SU-DHL-6 (cell line): ENCODE measurements at regions not wholly inside any gene's neighbourhood (a gene's known extent, or its start where the extent isn't known, plus 50 kb on each side); places are given as distances from the start of the nearest gene placed in this dataset.

Experiments
- H2AFZ ChIP-seq: fragments of 200-600 bp; sonication (generic); 2 replicates; pipeline ENCODE4 v1.6.1; 2014; ENCODE audit warnings: low read depth, mild to moderate bottlenecking, moderate library complexity, mixed read lengths, antibody characterized with exemption, low read length; ENCODE audit not compliant: severe bottlenecking
- H3F3A ChIP-seq: fragments of 200-600 bp; shearing (Covaris generic); 2 replicates; pipeline ENCODE4 v1.6.0; 2016; ENCODE audit warnings: antibody characterized with exemption, mild to moderate bottlenecking; ENCODE audit not compliant: insufficient read depth
- H3K27ac ChIP-seq: fragments of 200-600 bp; sonication (generic); 2 replicates; pipeline ENCODE4 v1.5.1; 2016; ENCODE audit warnings: low read depth, mild to moderate bottlenecking, low read length, moderate library complexity, mixed read lengths
- H3K27me3 ChIP-seq: fragments of 200-600 bp; sonication (generic), shearing (Covaris generic); 2 replicates; pipeline ENCODE4 v1.6.0; 2014; ENCODE audit warnings: mild to moderate bottlenecking, low read length
- H3K36me3 ChIP-seq: fragments of 200-600 bp; sonication (generic); 2 replicates; pipeline ENCODE4 v1.6.1; 2014; ENCODE audit warnings: mild to moderate bottlenecking, low read length, mixed read lengths
- H3K4me2 ChIP-seq: fragments of 300-600, 200-600 bp; shearing (Covaris generic), sonication (generic); 2 replicates; pipeline ENCODE4 v1.6.0; 2014; ENCODE audit warnings: low read length, low read depth, mild to moderate bottlenecking; ENCODE audit not compliant: poor library complexity, severe bottlenecking
- H3K4me3 ChIP-seq: fragments of 200-600 bp; sonication (generic); 2 replicates; pipeline ENCODE4 v1.5.1; 2014; ENCODE audit warnings: antibody characterized with exemption, low read length, mild to moderate bottlenecking, mixed read lengths; ENCODE audit not compliant: insufficient read depth, poor library complexity, severe bottlenecking
- H3K79me2 ChIP-seq: fragments of 200-600 bp; sonication (generic); 2 replicates; pipeline ENCODE4 v1.6.1; 2014; ENCODE audit warnings: mild to moderate bottlenecking, low read length, moderate library complexity; ENCODE audit not compliant: insufficient read depth
- H3K9ac ChIP-seq: fragments of 200-600 bp; sonication (generic); 2 replicates; pipeline ENCODE4 v1.7.0; 2014; ENCODE audit warnings: mild to moderate bottlenecking, low read length
- H3K9me2 ChIP-seq: fragments of 200-600 bp; sonication (generic); replicated peaks from 2 replicates; pipeline ENCODE4 v1.6.1; 2014; ENCODE audit warnings: low read length; ENCODE audit not compliant: insufficient read depth
- H3K9me3 ChIP-seq: fragments of 200-600 bp; sonication (generic); 2 replicates; pipeline ENCODE4 v1.6.1; 2014; ENCODE audit warnings: low read length, mixed read lengths; ENCODE audit not compliant: insufficient read depth
- H4K20me1 ChIP-seq: fragments of 200-600 bp; sonication (generic); 2 replicates; pipeline ENCODE4 v1.6.1; 2014; ENCODE audit warnings: low read depth, mild to moderate bottlenecking, antibody characterized with exemption, low read length, moderate library complexity, mixed read lengths
- CTCF ChIP-seq: fragments of 200-600 bp; sonication (generic); IDR thresholded peaks from one replicate; pipeline ENCODE4 v1.5.1; 2017; ENCODE audit warnings: antibody characterized with exemption, mild to moderate bottlenecking, low read length, moderate library complexity; ENCODE audit not compliant: insufficient read depth, poor library complexity, severe bottlenecking
- EZH2phosphoT487 ChIP-seq: fragments of 200-600 bp; sonication (generic), shearing (Covaris generic); conservative IDR thresholded peaks from 2 replicates; pipeline ENCODE4 v1.6.1; 2018; ENCODE audit warnings: mild to moderate bottlenecking, antibody characterized with exemption, low read length, moderate library complexity, mixed read lengths

GRCh38 chr11:80944758-80945157, 1503.9 kb upstream of the TENM4 start:
- no peaks in the 10 kb centered on the region for H3K79me2 ChIP-seq
- no peak overlapping the region for H3K4me3 ChIP-seq
- H3K36me3 ChIP-seq: no peaks in the 10 kb centered on the region
- no peaks in the 10 kb centered on the region for H3K27me3 ChIP-seq
- no peaks in the 10 kb centered on the region for H3K9me3 ChIP-seq
- no peak overlapping the region for H3K4me2 ChIP-seq
- no peaks in the 10 kb centered on the region for H3K9me2 ChIP-seq
- H2AFZ ChIP-seq: no peak overlapping the region
- no peaks in the 10 kb centered on the region for H3F3A ChIP-seq
- no peak overlapping the region for H3K9ac ChIP-seq
- no peaks in the 10 kb centered on the region for H4K20me1 ChIP-seq
- TF ChIP-seq EZH2phosphoT487: no peak
- no peak for TF ChIP-seq CTCF
- no peak overlapping the region for H3K27ac ChIP-seq

DNA sequence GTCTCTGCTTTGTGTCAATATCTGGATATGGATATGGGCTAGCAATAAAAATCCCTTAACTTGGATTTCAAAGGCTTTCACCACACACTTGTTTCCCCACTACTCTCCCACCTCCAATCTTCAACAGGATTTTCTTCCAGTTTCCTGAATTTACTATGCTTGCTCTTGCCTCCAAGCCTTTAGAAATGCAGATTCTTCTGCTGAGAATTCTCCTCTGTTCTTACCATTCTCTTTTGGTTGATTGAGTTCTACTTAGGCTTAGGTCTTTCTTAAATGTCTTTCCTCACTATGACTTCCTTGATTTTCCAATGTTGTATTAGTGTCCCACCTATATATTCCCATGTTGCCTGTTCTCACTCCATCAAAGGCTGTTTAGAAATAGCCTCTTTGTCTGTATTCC, 1502.4 kb upstream of the TENM4 start:
- H3F3A ChIP-seq: no peaks in the 10 kb centered on the region
- H3K36me3 ChIP-seq: no peaks in the 10 kb centered on the region
- H3K27me3 ChIP-seq: no peaks in the 10 kb centered on the region
- no peaks in the 10 kb centered on the region for H3K9me3 ChIP-seq
- no peak for TF ChIP-seq EZH2phosphoT487
- TF ChIP-seq CTCF: no peak
- no peak overlapping the region for H3K9ac ChIP-seq
- H3K27ac ChIP-seq: no peak overlapping the region
- no peaks in the 10 kb centered on the region for H4K20me1 ChIP-seq
- no peaks in the 10 kb centered on the region for H3K79me2 ChIP-seq
- H3K9me2 ChIP-seq: no peaks in the 10 kb centered on the region
- H3K4me2 ChIP-seq: no peak overlapping the region
- H3K4me3 ChIP-seq: no peak overlapping the region
- no peak overlapping the region for H2AFZ ChIP-seq

DNA sequence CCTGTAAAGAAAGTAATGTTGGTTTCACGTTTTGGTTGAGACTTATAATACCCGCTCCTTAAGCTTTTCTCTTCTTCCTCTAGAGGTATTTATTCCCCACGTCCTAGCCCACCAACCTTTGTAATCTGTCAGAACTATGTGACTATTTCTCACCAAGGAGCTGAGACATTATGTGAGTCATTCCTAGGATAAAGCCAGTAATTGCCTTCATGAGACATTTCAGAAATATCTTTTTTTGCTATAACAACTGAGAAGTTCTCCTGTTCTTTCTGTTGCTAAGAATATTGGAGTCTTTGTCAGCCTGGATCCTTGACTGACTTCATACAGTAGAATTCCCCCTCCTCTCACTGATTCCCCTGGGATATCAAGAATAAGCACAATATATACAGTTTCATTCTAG, 1497.0 kb upstream of the TENM4 start:
- no peaks in the 10 kb centered on the region for H3K9me2 ChIP-seq
- H3K9me3 ChIP-seq: no peaks in the 10 kb centered on the region
- TF ChIP-seq EZH2phosphoT487: no peak
- no peak for TF ChIP-seq CTCF
- no peak overlapping the region for H3K4me2 ChIP-seq
- no peaks in the 10 kb centered on the region for H3K36me3 ChIP-seq
- H4K20me1 ChIP-seq: no peaks in the 10 kb centered on the region
- H2AFZ ChIP-seq: no peak overlapping the region
- no peak overlapping the region for H3K27ac ChIP-seq
- H3K4me3 ChIP-seq: no peak overlapping the region
- H3F3A ChIP-seq: no peaks in the 10 kb centered on the region
- no peaks in the 10 kb centered on the region for H3K27me3 ChIP-seq
- H3K9ac ChIP-seq: no peak overlapping the region
- no peaks in the 10 kb centered on the region for H3K79me2 ChIP-seq

- Histone ChIP-seq H3K9ac (no peak overlapping the region), H3K27me3 (no peaks in the 10 kb centered on the region), H4K20me1 (no peaks in the 10 kb centered on the region), H3K4me3 (no peak overlapping the region), H3K9me3 (no peaks in the 10 kb centered on the region), H2AFZ (no peak overlapping the region), H3F3A (no peaks in the 10 kb centered on the region), H3K36me3 (no peaks in the 10 kb centered on the region), H3K27ac (no peak overlapping the region), H3K9me2 (no peaks in the 10 kb centered on the region), H3K4me2 (no peak overlapping the region), H3K79me2 (no peaks in the 10 kb centered on the region)
- no peak for TF ChIP-seq CTCF
- no peak for TF ChIP-seq EZH2phosphoT487
These were observed 1489.2 kb upstream of the TENM4 start for GRCh38 chr11:80930038-80930437.
